T-helper 1 cell treated with Interleukin-12 subunit alpha and Interleukin-12 subunit beta and Interleukin-4 antibody, amounts not matched to agents 30 ng/mL and 1 ng/mL, for 36 hours (primary cell): ENCODE measurements at regions not wholly inside any gene's neighbourhood (a gene's known extent, or its start where the extent isn't known, plus 50 kb on each side); places are given as distances from the start of the nearest gene placed in this dataset.

Experiments used
- intact Hi-C: fragments of 100-400 bp; cut with micrococcal nuclease; formaldehyde crosslinking; loops from one replicate; pipeline ENCODE4 v1.15.1; 2024

DNA sequence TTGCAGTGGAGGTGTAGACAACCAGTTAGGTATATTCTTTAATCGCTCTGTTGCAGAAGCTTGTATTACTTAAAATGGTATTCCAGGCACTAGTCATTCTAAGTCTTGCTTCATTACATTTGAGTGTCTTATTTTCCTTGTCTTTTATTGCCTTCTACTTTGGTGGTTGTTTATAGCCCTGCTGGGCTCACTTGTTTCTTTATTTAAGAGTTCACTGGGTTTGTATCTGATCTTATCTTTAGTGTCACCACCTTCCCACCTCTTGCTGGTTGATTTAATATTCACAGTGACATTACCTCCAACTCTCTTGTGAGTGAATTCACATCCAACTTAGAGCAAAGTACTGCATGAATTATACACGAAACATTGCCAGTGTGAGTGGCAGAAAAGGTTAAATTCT is 83.6 kb upstream of the BNC2 start:
- intact Hi-C loops = no loop called here

DNA sequence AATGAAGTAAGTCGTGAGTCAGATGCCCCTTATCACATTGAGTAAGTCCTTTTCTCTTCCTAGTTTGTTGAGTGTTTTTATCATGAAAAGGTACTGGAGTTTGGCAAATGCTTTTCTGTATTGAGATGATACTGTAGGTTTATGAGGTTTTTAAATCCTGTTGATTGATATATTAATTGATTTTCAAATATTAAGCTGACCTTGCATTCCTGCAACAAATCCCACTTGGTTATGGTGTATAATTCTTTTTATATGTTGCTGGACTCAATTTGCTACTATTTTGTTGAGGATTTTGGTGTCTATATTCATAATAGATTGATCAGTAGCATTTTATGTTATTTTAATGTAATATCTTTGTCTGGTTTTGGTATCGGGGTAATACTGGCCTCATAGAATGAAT is 81.0 kb upstream of the BNC2 start:
- intact Hi-C loops = no loop called here

- intact Hi-C loops = no loop called here
These were observed 79.6 kb upstream of the BNC2 start for GRCh38 chr9:16950051-16950450.

DNA sequence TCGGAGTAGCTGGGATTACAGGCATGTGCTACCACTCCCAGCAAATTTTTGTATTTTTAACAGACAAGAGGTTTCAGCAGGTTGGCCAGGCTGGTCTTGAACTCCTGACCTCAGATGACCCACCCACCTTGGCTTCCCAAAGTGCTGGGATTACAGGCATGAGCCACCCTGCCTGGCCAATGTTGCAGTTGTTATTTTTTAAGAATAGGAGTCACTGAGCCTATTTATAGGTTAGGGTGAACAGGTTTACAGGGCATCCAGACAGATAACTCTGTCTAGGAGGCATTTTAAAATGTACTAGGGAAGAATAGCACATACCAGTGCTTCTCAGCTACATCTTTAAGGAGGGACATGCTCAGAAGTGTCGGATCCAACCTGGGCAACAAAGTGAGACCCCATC is 60.1 kb upstream of the BNC2 start:
- intact Hi-C loops = no loop called here

- intact Hi-C loops = no loop called here
These were observed 57.9 kb upstream of the BNC2 start for GRCh38 chr9:16928179-16928945.

- intact Hi-C loops = no loop called here
These were observed 55.0 kb upstream of the BNC2 start for GRCh38 chr9:16925426-16925825.

GRCh38 chr9:16924311-16924915 is 53.9 kb upstream of the BNC2 start:
- intact Hi-C loops = no loop called here

GRCh38 chr9:16921855-16922254 is 51.4 kb upstream of the BNC2 start:
- intact Hi-C loops = no loop called here
